Panc1 (cell line): ENCODE measurements at regions not wholly inside any gene's neighbourhood (a gene's known extent, or its start where the extent isn't known, plus 50 kb on each side); places are given as distances from the start of the nearest gene placed in this dataset.

Experiments
- POLR2AphosphoS5 ChIP-seq: IDR thresholded peaks from 2 replicates; pipeline ENCODE4 v1.6.1; 2012; ENCODE audit warnings: mild to moderate bottlenecking, low read depth, low read length, moderate library complexity
- SIN3A ChIP-seq: IDR thresholded peaks from 2 replicates; pipeline ENCODE4 v1.6.1; 2012; ENCODE audit warnings: low read depth, mild to moderate bottlenecking, low read length, moderate library complexity, borderline replicate concordance; ENCODE audit not compliant: insufficient read depth
- TF ChIP-seq, protein P1 (sequence below): fragments of 450-650 bp; IDR thresholded peaks from 2 replicates; pipeline ENCODE4 v1.5.1; 2017; ENCODE audit warnings: mild to moderate bottlenecking
- TF ChIP-seq, protein P2 (sequence below), 2 experiments: IDR thresholded peaks; 2 replicates each; pipeline ENCODE4 v1.6.1; 2011 to 2012; ENCODE audit warnings: low read depth in 2 of 2, control low read depth in 1 of 2, low read length in 1 of 2, mild to moderate bottlenecking in 1 of 2, moderate library complexity in 1 of 2; ENCODE audit not compliant: insufficient read depth in 1 of 2

DNA sequence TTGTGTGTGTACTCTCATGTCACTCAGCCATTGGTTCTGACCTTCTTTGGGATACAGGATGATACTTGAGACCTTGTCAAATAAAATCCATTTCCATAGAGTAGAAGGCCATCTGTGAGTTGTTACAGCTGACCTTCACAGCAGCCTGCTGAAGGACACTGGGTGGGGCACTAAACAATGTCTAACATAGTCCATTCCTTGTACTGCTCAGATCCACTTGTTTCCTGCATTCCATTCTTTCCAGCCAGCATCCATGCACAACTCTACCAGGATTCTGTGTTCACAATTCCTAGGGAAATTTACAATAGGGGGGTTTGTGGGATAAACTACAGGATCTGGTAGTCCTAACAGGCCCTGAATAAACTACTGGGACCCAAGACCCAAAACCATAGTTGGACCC lies 286.4 kb downstream of the RASEF start:
- TF ChIP-seq, protein P1, sequence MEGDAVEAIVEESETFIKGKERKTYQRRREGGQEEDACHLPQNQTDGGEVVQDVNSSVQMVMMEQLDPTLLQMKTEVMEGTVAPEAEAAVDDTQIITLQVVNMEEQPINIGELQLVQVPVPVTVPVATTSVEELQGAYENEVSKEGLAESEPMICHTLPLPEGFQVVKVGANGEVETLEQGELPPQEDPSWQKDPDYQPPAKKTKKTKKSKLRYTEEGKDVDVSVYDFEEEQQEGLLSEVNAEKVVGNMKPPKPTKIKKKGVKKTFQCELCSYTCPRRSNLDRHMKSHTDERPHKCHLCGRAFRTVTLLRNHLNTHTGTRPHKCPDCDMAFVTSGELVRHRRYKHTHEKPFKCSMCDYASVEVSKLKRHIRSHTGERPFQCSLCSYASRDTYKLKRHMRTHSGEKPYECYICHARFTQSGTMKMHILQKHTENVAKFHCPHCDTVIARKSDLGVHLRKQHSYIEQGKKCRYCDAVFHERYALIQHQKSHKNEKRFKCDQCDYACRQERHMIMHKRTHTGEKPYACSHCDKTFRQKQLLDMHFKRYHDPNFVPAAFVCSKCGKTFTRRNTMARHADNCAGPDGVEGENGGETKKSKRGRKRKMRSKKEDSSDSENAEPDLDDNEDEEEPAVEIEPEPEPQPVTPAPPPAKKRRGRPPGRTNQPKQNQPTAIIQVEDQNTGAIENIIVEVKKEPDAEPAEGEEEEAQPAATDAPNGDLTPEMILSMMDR = no peak
- TF ChIP-seq POLR2AphosphoS5 = no peak
- TF ChIP-seq, protein P2, sequence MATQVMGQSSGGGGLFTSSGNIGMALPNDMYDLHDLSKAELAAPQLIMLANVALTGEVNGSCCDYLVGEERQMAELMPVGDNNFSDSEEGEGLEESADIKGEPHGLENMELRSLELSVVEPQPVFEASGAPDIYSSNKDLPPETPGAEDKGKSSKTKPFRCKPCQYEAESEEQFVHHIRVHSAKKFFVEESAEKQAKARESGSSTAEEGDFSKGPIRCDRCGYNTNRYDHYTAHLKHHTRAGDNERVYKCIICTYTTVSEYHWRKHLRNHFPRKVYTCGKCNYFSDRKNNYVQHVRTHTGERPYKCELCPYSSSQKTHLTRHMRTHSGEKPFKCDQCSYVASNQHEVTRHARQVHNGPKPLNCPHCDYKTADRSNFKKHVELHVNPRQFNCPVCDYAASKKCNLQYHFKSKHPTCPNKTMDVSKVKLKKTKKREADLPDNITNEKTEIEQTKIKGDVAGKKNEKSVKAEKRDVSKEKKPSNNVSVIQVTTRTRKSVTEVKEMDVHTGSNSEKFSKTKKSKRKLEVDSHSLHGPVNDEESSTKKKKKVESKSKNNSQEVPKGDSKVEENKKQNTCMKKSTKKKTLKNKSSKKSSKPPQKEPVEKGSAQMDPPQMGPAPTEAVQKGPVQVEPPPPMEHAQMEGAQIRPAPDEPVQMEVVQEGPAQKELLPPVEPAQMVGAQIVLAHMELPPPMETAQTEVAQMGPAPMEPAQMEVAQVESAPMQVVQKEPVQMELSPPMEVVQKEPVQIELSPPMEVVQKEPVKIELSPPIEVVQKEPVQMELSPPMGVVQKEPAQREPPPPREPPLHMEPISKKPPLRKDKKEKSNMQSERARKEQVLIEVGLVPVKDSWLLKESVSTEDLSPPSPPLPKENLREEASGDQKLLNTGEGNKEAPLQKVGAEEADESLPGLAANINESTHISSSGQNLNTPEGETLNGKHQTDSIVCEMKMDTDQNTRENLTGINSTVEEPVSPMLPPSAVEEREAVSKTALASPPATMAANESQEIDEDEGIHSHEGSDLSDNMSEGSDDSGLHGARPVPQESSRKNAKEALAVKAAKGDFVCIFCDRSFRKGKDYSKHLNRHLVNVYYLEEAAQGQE (IDR thresholded peaks at IDR 0.05; ENCODE audit: insufficient read depth in 1 of 2, low read depth in 2 of 2, low read length in 1 of 2) = no peak
- TF ChIP-seq SIN3A = no peak
